GM12865 (cell line): ENCODE measurements at regions not wholly inside any gene's neighbourhood (a gene's known extent, or its start where the extent isn't known, plus 50 kb on each side); places are given as distances from the start of the nearest gene placed in this dataset.

Experiments
- DNase-seq: peaks from one replicate; pipeline ENCODE4 v3.0.0; 2010; ENCODE audit warnings: low read depth
- H3K4me3 ChIP-seq: 2 replicates; pipeline ENCODE4 v1.5.1; 2011; ENCODE audit warnings: mild to moderate bottlenecking, low read depth, low read length, control low read depth
- CTCF ChIP-seq: IDR thresholded peaks from 2 replicates; pipeline ENCODE4 v1.5.1; 2011; ENCODE audit warnings: low read length, control low read depth, low read depth, inconsistent platforms; ENCODE audit not compliant: insufficient read depth; ENCODE audit errors: missing control alignments

GRCh38 chr22:22763512-22763911 lies 119.1 kb downstream of the GGTLC2 start:
- H3K4me3 ChIP-seq = no peak overlapping the region
- no peak for DNase-seq
- TF ChIP-seq CTCF = no peak

DNA sequence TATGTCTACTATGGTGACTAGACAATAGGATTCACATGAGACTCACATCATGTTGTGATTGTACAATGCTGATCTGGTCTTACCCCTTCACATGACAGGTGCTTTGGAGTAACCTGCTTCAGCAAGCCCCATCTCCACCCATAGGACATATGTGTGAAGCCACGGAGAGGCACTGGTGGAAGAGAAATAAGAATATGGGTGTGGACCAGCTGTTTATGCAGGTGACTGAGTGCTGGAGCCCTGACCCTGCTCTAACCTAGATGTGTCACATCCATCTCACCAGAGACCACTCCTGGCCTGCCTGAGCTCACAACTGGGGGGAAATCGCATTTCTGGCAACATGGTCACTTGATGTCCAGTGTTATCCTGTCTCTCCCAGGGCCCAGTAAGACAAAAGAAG lies 119.7 kb downstream of the GGTLC2 start:
- DNase-seq = no peak
- H3K4me3 ChIP-seq = no peak overlapping the region
- no peak for TF ChIP-seq CTCF

DNA sequence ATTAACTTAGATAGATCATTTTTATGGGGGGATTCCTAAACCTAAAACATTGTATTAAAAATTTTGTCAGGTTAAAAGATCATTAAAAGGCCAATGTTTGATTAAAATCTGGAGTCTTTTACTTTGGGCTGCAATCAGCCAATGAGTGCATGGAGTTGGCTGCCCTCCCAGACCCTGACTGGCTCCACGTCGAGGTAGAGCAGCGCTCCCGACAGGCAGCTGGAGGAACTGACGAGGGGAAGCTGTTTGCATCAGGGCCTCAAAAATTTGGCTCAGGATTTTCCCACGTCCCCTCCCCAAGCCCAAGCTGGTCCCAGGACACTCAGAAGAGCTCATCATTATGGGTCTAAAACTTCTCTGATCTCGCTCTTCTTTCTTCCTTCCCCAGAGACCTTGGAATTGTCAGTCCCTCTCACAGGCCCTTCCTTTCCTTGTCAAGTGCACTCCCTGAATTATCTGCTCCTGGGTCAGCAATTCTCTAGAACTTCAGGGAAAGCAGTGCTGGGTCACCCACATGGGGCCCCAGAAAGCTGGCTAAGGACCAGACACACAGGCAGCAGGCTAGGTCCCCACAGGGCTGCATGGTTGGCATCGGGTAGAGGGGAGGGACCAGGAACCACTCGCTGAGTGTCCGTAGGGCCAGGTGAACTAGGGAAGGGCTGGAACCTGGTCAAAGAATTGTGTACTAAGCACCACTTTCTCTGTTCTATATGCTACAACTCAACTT lies 119.6 kb upstream of the IGLL5 start:
- no peak for TF ChIP-seq CTCF

GRCh38 chr22:22768885-22769284 lies 118.7 kb upstream of the IGLL5 start:
- DNase-seq = no peak
- no peak overlapping the region for H3K4me3 ChIP-seq
- no peak for TF ChIP-seq CTCF

More for the DNA sequence above, 119.6 kb upstream of the IGLL5 start:
- no peak overlapping the region for H3K4me3 ChIP-seq
- DNase-seq = no peak

DNA sequence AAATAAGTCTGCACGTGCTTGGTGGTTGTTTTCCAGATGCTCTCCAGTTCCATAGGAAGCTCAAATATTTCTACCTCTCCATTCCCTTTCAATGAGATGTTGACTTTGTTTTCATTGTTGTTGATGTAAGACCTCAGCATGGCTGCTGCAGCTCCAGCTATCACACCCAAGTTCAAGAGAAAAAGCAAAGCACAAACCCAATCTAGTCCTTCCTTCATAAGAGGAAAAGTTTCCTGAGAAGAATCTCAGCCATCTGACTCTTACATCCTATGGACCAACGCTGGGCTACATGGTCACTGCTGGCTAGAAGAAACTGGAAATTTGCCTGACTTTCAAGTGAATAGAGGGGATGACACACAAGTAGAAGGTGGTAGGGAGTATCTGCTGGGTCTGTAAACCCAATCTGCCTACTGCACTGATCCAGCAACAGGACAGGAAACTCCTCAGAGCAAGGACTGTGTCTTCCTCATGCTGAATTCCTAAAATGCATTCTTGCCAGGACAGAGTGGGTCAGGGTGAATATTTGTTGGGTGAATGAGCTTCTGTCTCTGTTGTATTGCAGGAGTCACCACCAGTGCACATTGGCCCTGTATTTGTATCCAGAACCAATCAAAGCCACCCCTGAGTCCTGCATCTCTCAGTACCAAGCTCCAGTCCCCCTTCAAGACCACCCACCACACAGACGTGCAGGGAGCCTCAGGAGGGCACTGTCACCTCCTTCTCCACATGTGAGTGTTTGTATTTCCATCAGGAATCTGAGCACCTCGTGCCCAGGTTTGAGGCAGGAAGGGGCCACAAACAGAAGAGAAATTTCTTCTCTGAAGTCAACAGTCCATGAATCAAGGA lies 118.0 kb upstream of the IGLL5 start:
- no peak overlapping the region for H3K4me3 ChIP-seq
- no peak for DNase-seq
- TF ChIP-seq CTCF = no peak

DNA sequence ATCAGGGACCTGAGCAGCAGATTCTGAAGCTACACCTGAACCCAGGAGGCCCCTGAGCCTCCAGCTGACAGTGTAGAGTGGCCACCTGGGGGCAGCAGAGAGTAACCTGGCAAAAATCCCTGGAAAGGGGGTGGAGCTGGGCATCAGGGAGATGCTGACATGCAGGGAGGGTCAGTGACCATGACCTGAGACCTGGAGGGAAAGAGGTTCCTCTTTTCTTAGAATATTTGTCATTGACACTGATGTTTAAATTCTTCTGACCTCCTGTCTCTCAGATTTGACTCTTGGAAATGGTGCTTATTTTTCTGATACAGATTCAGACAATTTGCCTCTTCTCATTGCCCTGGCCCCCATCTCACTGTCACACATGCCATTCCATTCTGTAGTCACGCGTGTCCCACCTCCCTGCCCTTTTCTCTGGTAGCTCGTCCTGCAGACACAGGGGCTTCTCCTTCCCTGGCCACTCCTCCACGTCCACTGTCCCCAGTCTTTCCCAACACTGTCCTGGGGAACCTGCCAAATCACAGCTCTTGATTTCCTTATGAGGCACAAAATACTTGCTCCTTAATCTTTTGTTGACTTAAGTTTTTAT lies 117.2 kb upstream of the IGLL5 start:
- peak; percentile 54 for TF ChIP-seq CTCF
- DNase-seq = peak; percentile 11
- no peak overlapping the region for H3K4me3 ChIP-seq
